Neural crest cell (in vitro differentiated cells): ENCODE measurements at regions not wholly inside any gene's neighbourhood (a gene's known extent, or its start where the extent isn't known, plus 50 kb on each side); places are given as distances from the start of the nearest gene placed in this dataset.

Source experiments
- DNase-seq: peaks from one replicate; pipeline ENCODE4 v3.0.0; 2021; ENCODE audit warnings: low read depth, mixed read lengths, low spot score
- H3K27ac Mint-ChIP-seq: one replicate; pipeline ENCODE4 v1.8.0; 2021; ENCODE audit warnings: mild to moderate bottlenecking, mixed read lengths; ENCODE audit not compliant: unreplicated experiment
- H3K27me3 Mint-ChIP-seq: 2 replicates; pipeline ENCODE4 v1.8.0; 2021; ENCODE audit warnings: low read depth, mild to moderate bottlenecking, mixed read lengths
- H3K36me3 Mint-ChIP-seq: 2 replicates; pipeline ENCODE4 v1.8.0; 2021; ENCODE audit warnings: low read depth, mild to moderate bottlenecking, mixed read lengths
- H3K4me1 Mint-ChIP-seq: 2 replicates; pipeline ENCODE4 v1.8.0; 2021; ENCODE audit warnings: mixed read lengths
- H3K4me3 Mint-ChIP-seq: one replicate; pipeline ENCODE4 v1.8.0; 2021; ENCODE audit warnings: mild to moderate bottlenecking, mixed read lengths
- H3K9me3 Mint-ChIP-seq: 2 replicates; pipeline ENCODE4 v1.8.0; 2021; ENCODE audit warnings: mixed read lengths
- TF ChIP-seq, protein P1 (sequence below): fragments of 200-600 bp; sonication (generic); conservative IDR thresholded peaks from 2 replicates; pipeline ENCODE4 v1.5.0; 2021; ENCODE audit warnings: antibody characterized with exemption, mild to moderate bottlenecking

DNA sequence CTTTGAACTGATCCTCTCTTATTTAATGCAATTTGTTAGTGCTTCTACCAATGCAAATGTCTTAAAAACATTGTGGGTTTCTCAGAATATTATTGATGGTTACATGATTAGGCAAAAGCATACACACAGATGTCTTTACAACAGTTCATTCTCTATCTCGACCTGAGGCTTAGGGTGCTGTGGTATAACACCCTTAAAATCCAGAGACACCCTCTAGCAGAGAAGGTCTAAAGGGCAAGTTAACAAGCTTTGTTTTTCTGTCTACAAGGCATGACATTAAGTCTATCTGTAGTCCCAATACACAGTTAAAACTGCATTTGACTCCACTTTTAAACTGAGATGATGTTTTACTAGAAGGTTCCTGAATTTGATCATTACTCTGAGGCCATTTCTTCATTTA is 518.7 kb upstream of the MEF2C start:
- TF ChIP-seq, protein P1, sequence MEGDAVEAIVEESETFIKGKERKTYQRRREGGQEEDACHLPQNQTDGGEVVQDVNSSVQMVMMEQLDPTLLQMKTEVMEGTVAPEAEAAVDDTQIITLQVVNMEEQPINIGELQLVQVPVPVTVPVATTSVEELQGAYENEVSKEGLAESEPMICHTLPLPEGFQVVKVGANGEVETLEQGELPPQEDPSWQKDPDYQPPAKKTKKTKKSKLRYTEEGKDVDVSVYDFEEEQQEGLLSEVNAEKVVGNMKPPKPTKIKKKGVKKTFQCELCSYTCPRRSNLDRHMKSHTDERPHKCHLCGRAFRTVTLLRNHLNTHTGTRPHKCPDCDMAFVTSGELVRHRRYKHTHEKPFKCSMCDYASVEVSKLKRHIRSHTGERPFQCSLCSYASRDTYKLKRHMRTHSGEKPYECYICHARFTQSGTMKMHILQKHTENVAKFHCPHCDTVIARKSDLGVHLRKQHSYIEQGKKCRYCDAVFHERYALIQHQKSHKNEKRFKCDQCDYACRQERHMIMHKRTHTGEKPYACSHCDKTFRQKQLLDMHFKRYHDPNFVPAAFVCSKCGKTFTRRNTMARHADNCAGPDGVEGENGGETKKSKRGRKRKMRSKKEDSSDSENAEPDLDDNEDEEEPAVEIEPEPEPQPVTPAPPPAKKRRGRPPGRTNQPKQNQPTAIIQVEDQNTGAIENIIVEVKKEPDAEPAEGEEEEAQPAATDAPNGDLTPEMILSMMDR, result no peak
- no peaks in the 10 kb centered on the region for H3K27me3 Mint-ChIP-seq
- H3K4me3 Mint-ChIP-seq, result no peak overlapping the region
- H3K4me1 Mint-ChIP-seq, result no peaks in the 10 kb centered on the region
- no peaks in the 10 kb centered on the region for H3K9me3 Mint-ChIP-seq
- no peaks in the 10 kb centered on the region for H3K36me3 Mint-ChIP-seq
- no peak for DNase-seq
- no peak overlapping the region for H3K27ac Mint-ChIP-seq

DNA sequence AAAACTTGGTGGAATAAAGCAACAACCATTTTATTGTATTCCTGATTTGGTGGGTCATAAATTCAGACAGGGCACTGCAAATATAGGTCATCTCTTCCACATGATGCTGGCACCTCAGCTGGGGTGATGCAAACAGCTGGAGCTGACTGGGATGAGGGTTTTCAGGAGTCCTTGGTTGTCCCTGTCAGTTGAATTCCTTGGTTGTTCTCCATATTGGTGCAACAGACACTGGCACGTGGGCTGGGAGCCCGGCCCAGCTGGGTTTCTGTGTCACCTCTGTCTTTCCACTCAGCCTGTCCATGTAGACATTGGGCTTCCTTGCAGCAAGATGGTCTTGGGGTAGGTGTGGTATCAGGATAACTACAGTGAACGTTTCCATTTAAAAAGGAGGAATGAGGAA is 518.0 kb upstream of the MEF2C start:
- TF ChIP-seq, protein P1, result no peak
- Mint-ChIP-seq H3K36me3 (no peaks in the 10 kb centered on the region), H3K9me3 (no peaks in the 10 kb centered on the region), H3K27ac (no peak overlapping the region), H3K4me3 (no peak overlapping the region), H3K27me3 (no peaks in the 10 kb centered on the region), H3K4me1 (no peaks in the 10 kb centered on the region)
- DNase-seq, result no peak

DNA sequence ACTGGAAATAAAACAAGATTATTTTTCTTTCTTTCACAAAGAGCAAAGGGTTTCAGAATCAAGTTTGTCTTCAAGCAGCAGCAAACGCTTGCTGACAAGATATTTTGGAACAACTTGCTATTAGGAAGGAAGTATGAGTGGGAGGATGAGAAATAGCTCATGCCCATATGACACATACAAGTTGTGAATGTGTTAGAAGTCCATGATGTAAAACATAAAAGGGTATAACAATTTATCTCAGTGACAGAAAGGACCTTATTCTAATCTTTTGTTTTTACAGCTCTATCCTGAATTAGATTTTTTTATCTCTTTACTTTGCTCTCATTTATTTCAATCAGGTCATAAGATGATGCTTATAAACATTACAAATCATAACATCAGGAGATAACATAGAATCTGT is 516.6 kb upstream of the MEF2C start:
- DNase-seq, result no peak
- Mint-ChIP-seq H3K4me1 (no peaks in the 10 kb centered on the region), H3K4me3 (no peak overlapping the region), H3K36me3 (no peaks in the 10 kb centered on the region), H3K27ac (no peak overlapping the region), H3K9me3 (no peaks in the 10 kb centered on the region), H3K27me3 (no peaks in the 10 kb centered on the region)
- TF ChIP-seq, protein P1, result no peak

DNA sequence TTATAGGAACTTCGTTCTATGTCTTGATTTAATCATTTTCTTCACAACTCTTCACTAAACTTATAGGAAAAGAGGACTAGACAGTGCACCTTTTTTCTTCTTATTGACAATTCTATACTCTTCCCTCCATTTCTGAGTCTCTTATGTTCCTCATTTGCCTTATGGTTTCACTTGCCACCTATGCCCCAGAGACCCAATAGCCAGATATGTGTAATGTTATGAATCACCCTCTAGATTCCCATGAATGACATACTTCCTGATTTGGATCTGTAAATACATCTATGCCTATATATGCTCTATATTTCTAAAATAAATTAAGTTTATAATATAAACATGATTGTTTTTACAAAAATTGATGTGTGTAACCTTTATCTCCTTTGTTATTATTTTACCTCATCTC is 514.1 kb upstream of the MEF2C start:
- Mint-ChIP-seq H3K4me3 (no peak overlapping the region), H3K9me3 (no peaks in the 10 kb centered on the region), H3K27me3 (no peaks in the 10 kb centered on the region), H3K27ac (no peak overlapping the region), H3K36me3 (no peaks in the 10 kb centered on the region), H3K4me1 (no peaks in the 10 kb centered on the region)
- TF ChIP-seq, protein P1, result no peak
- no peak for DNase-seq

DNA sequence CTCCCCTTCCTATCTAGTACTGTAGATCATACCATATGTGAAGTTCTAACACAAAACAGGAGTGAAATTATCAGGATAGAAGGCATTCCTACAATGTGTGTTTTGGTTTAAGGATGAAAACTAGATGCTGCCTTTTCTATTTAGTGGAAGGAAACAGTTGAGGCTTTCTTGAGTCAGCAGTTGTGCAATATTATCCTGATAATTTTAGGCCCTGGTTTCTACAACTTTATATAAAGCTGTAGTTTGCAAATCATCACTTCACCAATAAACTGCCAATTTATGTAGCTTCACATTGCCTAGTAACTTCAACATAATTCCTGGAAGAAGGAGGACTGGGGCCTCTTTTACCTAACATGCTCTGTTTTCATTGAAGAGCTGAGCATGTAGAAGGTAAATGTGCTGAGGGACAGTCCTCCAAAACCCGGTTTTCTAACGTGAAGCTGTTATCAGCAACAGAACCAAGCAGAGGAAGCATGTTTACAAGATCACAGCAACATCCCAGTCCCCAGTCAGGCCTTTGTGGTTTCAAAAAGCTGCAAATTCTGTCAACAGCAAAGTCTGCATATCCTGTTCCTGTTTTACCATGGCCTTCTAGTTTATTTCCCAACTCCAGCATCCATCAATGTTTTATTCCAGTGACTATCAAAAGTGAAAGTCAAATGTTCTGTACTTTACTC is 513.4 kb upstream of the MEF2C start:
- no peak for DNase-seq
- H3K9me3 Mint-ChIP-seq, result no peaks in the 10 kb centered on the region
- H3K27me3 Mint-ChIP-seq, result no peaks in the 10 kb centered on the region
- no peaks in the 10 kb centered on the region for H3K4me1 Mint-ChIP-seq
- no peak overlapping the region for H3K4me3 Mint-ChIP-seq
- H3K36me3 Mint-ChIP-seq, result no peaks in the 10 kb centered on the region
- no peak overlapping the region for H3K27ac Mint-ChIP-seq
- TF ChIP-seq, protein P1, result no peak

DNA sequence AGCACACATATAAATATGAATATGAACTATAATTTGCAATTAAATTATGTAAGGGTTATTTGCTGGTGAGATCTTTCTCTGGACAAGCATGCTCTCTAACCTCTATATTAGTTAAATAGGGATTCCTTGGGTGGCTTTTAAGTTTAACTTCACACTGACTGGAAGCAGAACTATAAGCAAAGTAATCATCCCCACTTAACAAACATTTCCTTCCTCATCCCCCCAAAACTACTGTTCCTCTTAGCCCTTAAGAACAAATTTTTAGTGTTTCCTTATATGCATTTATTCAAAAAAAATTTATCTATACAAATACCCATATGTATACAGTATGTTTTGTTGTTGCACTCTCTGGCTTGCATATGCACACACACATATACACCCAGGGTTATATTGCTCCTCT is 512.1 kb upstream of the MEF2C start:
- TF ChIP-seq, protein P1, result no peak
- no peaks in the 10 kb centered on the region for H3K9me3 Mint-ChIP-seq

More for the DNA sequence above, 512.1 kb upstream of the MEF2C start:
- Mint-ChIP-seq H3K36me3 (no peaks in the 10 kb centered on the region), H3K4me3 (no peak overlapping the region), H3K27ac (no peak overlapping the region), H3K27me3 (no peaks in the 10 kb centered on the region), H3K4me1 (no peaks in the 10 kb centered on the region)
- DNase-seq, result no peak
